Activated naive CD8-positive, alpha-beta T cell (primary cell): ENCODE measurements at regions not wholly inside any gene's neighbourhood (a gene's known extent, or its start where the extent isn't known, plus 50 kb on each side); places are given as distances from the start of the nearest gene placed in this dataset.
"Not testable (repeated sequence)": the region's sequence is repeated elsewhere in the genome, so short reads cannot be mapped to it uniquely, and the experiment has no call there.

ENCODE experiments used
- H3K27ac Mint-ChIP-seq: one replicate; pipeline ENCODE4 v1.8.0; 2021; ENCODE audit warnings: mixed read lengths
- H3K27me3 Mint-ChIP-seq: one replicate; pipeline ENCODE4 v1.8.0; 2021; ENCODE audit warnings: mixed read lengths
- H3K36me3 Mint-ChIP-seq: one replicate; pipeline ENCODE4 v1.8.0; 2021; ENCODE audit warnings: mixed read lengths
- H3K4me1 Mint-ChIP-seq: one replicate; pipeline ENCODE4 v1.8.0; 2021; ENCODE audit warnings: low read depth, mixed read lengths
- H3K4me3 Mint-ChIP-seq: one replicate; pipeline ENCODE4 v1.8.0; 2021; ENCODE audit warnings: mild to moderate bottlenecking, mixed read lengths
- H3K9me3 Mint-ChIP-seq: one replicate; pipeline ENCODE4 v1.8.0; 2021; ENCODE audit warnings: low read depth, mixed read lengths

- H3K27ac Mint-ChIP-seq = no peak overlapping the region
- H3K27me3 Mint-ChIP-seq = no peaks in the 10 kb centered on the region
- H3K4me3 Mint-ChIP-seq = no peak overlapping the region
- no peaks in the 10 kb centered on the region for H3K36me3 Mint-ChIP-seq
- no peaks in the 10 kb centered on the region for H3K4me1 Mint-ChIP-seq
- no peaks in the 10 kb centered on the region for H3K9me3 Mint-ChIP-seq
Observed at GRCh38 chrX:139475432-139475831, 55.1 kb upstream of the F9 start.

GRCh38 chrX:139461945-139462344, 68.6 kb upstream of the F9 start:
- not testable (repeated sequence) for H3K27me3 Mint-ChIP-seq, H3K4me3 Mint-ChIP-seq, H3K36me3 Mint-ChIP-seq, H3K27ac Mint-ChIP-seq, H3K4me1 Mint-ChIP-seq, H3K9me3 Mint-ChIP-seq

- Mint-ChIP-seq H3K4me3 (no peak overlapping the region), H3K9me3 (no peaks in the 10 kb centered on the region), H3K27ac (no peak overlapping the region), H3K36me3 (no peaks in the 10 kb centered on the region), H3K27me3 (no peaks in the 10 kb centered on the region), H3K4me1 (no peaks in the 10 kb centered on the region)
Observed at GRCh38 chrX:139454743-139455142, 75.8 kb upstream of the F9 start.

GRCh38 chrX:139448996-139449395, 81.5 kb upstream of the F9 start:
- Mint-ChIP-seq H3K36me3 (no peaks in the 10 kb centered on the region), H3K4me3 (no peak overlapping the region), H3K27me3 (no peaks in the 10 kb centered on the region)

GRCh38 chrX:139446832-139447231, 83.7 kb upstream of the F9 start:
- H3K27me3 Mint-ChIP-seq = no peaks in the 10 kb centered on the region
- no peaks in the 10 kb centered on the region for H3K4me1 Mint-ChIP-seq
- no peaks in the 10 kb centered on the region for H3K9me3 Mint-ChIP-seq
- no peak overlapping the region for H3K4me3 Mint-ChIP-seq
- no peak overlapping the region for H3K27ac Mint-ChIP-seq
- H3K36me3 Mint-ChIP-seq = no peaks in the 10 kb centered on the region

More at GRCh38 chrX:139448996-139449395, 81.5 kb upstream of the F9 start:
- no peaks in the 10 kb centered on the region for H3K9me3 Mint-ChIP-seq
- no peak overlapping the region for H3K27ac Mint-ChIP-seq
- no peaks in the 10 kb centered on the region for H3K4me1 Mint-ChIP-seq

- Mint-ChIP-seq H3K27me3 (no peaks in the 10 kb centered on the region), H3K9me3 (no peaks in the 10 kb centered on the region), H3K4me3 (no peak overlapping the region), H3K4me1 (no peaks in the 10 kb centered on the region), H3K36me3 (no peaks in the 10 kb centered on the region), H3K27ac (no peak overlapping the region)
Observed at GRCh38 chrX:139429913-139430312, 100.6 kb upstream of the F9 start.

GRCh38 chrX:139423186-139423585, 107.4 kb upstream of the F9 start:
- H3K4me3 Mint-ChIP-seq = no peak overlapping the region
- H3K27ac Mint-ChIP-seq = no peak overlapping the region
- no peaks in the 10 kb centered on the region for H3K9me3 Mint-ChIP-seq
- no peaks in the 10 kb centered on the region for H3K4me1 Mint-ChIP-seq
- no peaks in the 10 kb centered on the region for H3K36me3 Mint-ChIP-seq
- no peaks in the 10 kb centered on the region for H3K27me3 Mint-ChIP-seq

- H3K27ac Mint-ChIP-seq, H3K4me1 Mint-ChIP-seq, H3K4me3 Mint-ChIP-seq, H3K27me3 Mint-ChIP-seq, H3K9me3 Mint-ChIP-seq, H3K36me3 Mint-ChIP-seq: not testable (repeated sequence)
Observed at GRCh38 chrX:139398258-139398657, 132.3 kb upstream of the F9 start.

GRCh38 chrX:139388254-139388653, 142.3 kb upstream of the F9 start:
- Mint-ChIP-seq H3K27me3 (no peaks in the 10 kb centered on the region), H3K9me3 (no peaks in the 10 kb centered on the region), H3K4me3 (no peak overlapping the region), H3K36me3 (no peaks in the 10 kb centered on the region), H3K4me1 (no peaks in the 10 kb centered on the region), H3K27ac (no peak overlapping the region)

GRCh38 chrX:139382529-139382928, 148.0 kb upstream of the F9 start:
- H3K36me3 Mint-ChIP-seq = no peaks in the 10 kb centered on the region
- H3K27ac Mint-ChIP-seq = no peak overlapping the region
- no peaks in the 10 kb centered on the region for H3K27me3 Mint-ChIP-seq
- no peaks in the 10 kb centered on the region for H3K9me3 Mint-ChIP-seq
- H3K4me1 Mint-ChIP-seq = no peaks in the 10 kb centered on the region
- H3K4me3 Mint-ChIP-seq = no peak overlapping the region

- H3K27ac Mint-ChIP-seq, H3K4me1 Mint-ChIP-seq, H3K9me3 Mint-ChIP-seq, H3K4me3 Mint-ChIP-seq, H3K27me3 Mint-ChIP-seq, H3K36me3 Mint-ChIP-seq: not testable (repeated sequence)
Observed at GRCh38 chrX:139376547-139376946, 154.0 kb upstream of the F9 start.

GRCh38 chrX:139360356-139360755, 170.2 kb upstream of the F9 start:
- Mint-ChIP-seq H3K36me3 (no peaks in the 10 kb centered on the region), H3K4me1 (no peaks in the 10 kb centered on the region), H3K27me3 (no peaks in the 10 kb centered on the region), H3K4me3 (no peak overlapping the region), H3K27ac (no peak overlapping the region), H3K9me3 (no peaks in the 10 kb centered on the region)

GRCh38 chrX:139342594-139342991, 187.9 kb upstream of the F9 start:
- not testable (repeated sequence) for H3K36me3 Mint-ChIP-seq, H3K9me3 Mint-ChIP-seq, H3K27me3 Mint-ChIP-seq, H3K27ac Mint-ChIP-seq, H3K4me3 Mint-ChIP-seq, H3K4me1 Mint-ChIP-seq

- H3K36me3 Mint-ChIP-seq, H3K27ac Mint-ChIP-seq, H3K4me1 Mint-ChIP-seq, H3K27me3 Mint-ChIP-seq, H3K9me3 Mint-ChIP-seq, H3K4me3 Mint-ChIP-seq: not testable (repeated sequence)
Observed at GRCh38 chrX:139341855-139342593, 188.5 kb upstream of the F9 start.

GRCh38 chrX:139332441-139332840, 198.1 kb upstream of the F9 start:
- Mint-ChIP-seq H3K27ac (no peak overlapping the region), H3K27me3 (no peaks in the 10 kb centered on the region), H3K4me1 (no peaks in the 10 kb centered on the region), H3K4me3 (no peak overlapping the region), H3K9me3 (peaks cover 5% of the 10 kb centered on the region), H3K36me3 (no peaks in the 10 kb centered on the region)

GRCh38 chrX:139327355-139327754, 203.2 kb upstream of the F9 start:
- no peak overlapping the region for H3K4me3 Mint-ChIP-seq
- peaks cover 5% of the 10 kb centered on the region for H3K9me3 Mint-ChIP-seq
- no peaks in the 10 kb centered on the region for H3K4me1 Mint-ChIP-seq
- H3K27ac Mint-ChIP-seq = no peak overlapping the region
- H3K36me3 Mint-ChIP-seq = no peaks in the 10 kb centered on the region
- no peaks in the 10 kb centered on the region for H3K27me3 Mint-ChIP-seq
